ENCODE measurements at regions not wholly inside any gene's neighbourhood (a gene's known extent, or its start where the extent isn't known, plus 50 kb on each side); places are given as distances from the start of the nearest gene placed in this dataset.

GRCh38 chr13:85993567-85993966 lies 194.3 kb upstream of the SLITRK6 start:
- no peaks in the 10 kb centered on the region for H3K4me1 ChIP-seq (replicated peaks in 1 of 2; ENCODE audit: control insufficient read depth in 2 of 2, insufficient read depth in 2 of 2, low read length in 2 of 2)
- no peaks in the 10 kb centered on the region for H3K79me2 ChIP-seq (ENCODE audit: control insufficient read depth, insufficient read depth, low read length)
- H3K9me1 ChIP-seq (ENCODE audit: control insufficient read depth, insufficient read depth, low read length): no peaks in the 10 kb centered on the region
- no peak overlapping the region for H3K27ac ChIP-seq (ENCODE audit: extremely low read depth, low read depth, low read length)
- no peak overlapping the region for H3K9ac ChIP-seq (ENCODE audit: insufficient read depth in 1 of 2, low read depth in 2 of 2, low read length in 2 of 2)
- CTCF ChIA-PET (ENCODE audit: low intra/inter-chr PET ratio): no interaction called here
- H2AFZ ChIP-seq (ENCODE audit: low read depth, low read length): no peak overlapping the region
- H3K36me3 ChIP-seq (ENCODE audit: control insufficient read depth, insufficient read depth, low read length): no peaks in the 10 kb centered on the region
- no peaks in the 10 kb centered on the region for H3K27me3 ChIP-seq (ENCODE audit: control insufficient read depth in 2 of 2, insufficient read depth in 2 of 2, low read length in 2 of 2)
- intact Hi-C loops (cut with micrococcal nuclease): no loop called here
- no TSS peak for BruUV-seq (replicated peaks)
- no peaks in the 10 kb centered on the region for H4K20me1 ChIP-seq (replicated peaks; ENCODE audit: control insufficient read depth, insufficient read depth, low read length)
- H3K4me3 ChIP-seq: no peak overlapping the region
- FAIRE-seq (no peak), ATAC-seq (no peak), DNase-seq (ENCODE audit: extremely low read depth in 1 of 4, low spot score in 3 of 4) (no peak)
- POLR2A ChIA-PET: no interaction called here
- TF ChIP-seq CBX3 (IDR thresholded peaks at IDR 0.05; ENCODE audit: borderline replicate concordance in 1 of 2, low read length in 2 of 2) (no peak), CBX5 (IDR thresholded peaks at IDR 0.05; ENCODE audit: borderline replicate concordance, low read depth) (no peak), ZFPM2 (CRISPR knock-in tag; IDR thresholded peaks at IDR 0.05) (no peak), NCOA6 (IDR thresholded peaks at IDR 0.05) (no peak), MBD1 (CRISPR knock-in tag; IDR thresholded peaks at IDR 0.05) (no peak), PRMT5 (CRISPR knock-in tag; IDR thresholded peaks at IDR 0.05) (no peak), ZNF551 (CRISPR knock-in tag; IDR thresholded peaks at IDR 0.05) (no peak), NEUROD1 (IDR thresholded peaks at IDR 0.05; ENCODE audit: borderline replicate concordance, low read depth, low read length, partially characterized antibody) (no peak), EHMT2 (IDR thresholded peaks at IDR 0.05) (no peak), TCF3 (CRISPR knock-in tag; IDR thresholded peaks at IDR 0.05) (no peak), NFIC (IDR thresholded peaks at IDR 0.05) (no peak), NR2C2 (CRISPR knock-in tag; IDR thresholded peaks at IDR 0.05) (no peak), NR2C2 (tag; IDR thresholded peaks at IDR 0.05) (no peak)
- WGBS (ENCODE audit: insufficient coverage, low coverage, missing lambda C conversion rate): 0% methylated on average over 1 of the region's 1 CpG
- H3K9me3 ChIP-seq (replicated peaks; ENCODE audit: control insufficient read depth, insufficient read depth, low read depth, low read length): no peaks in the 10 kb centered on the region
- no peak overlapping the region for H3K4me2 ChIP-seq (ENCODE audit: insufficient read depth, low read length)
- in situ Hi-C loops (cut with MboI): no loop called here

Measured in K562 (cell line).